ENCODE measurements at regions not wholly inside any gene's neighbourhood (a gene's known extent, or its start where the extent isn't known, plus 50 kb on each side); places are given as distances from the start of the nearest gene placed in this dataset.
"Not testable (repeated sequence)": the region's sequence is repeated elsewhere in the genome, so short reads cannot be mapped to it uniquely, and the experiment has no call there.

DNA sequence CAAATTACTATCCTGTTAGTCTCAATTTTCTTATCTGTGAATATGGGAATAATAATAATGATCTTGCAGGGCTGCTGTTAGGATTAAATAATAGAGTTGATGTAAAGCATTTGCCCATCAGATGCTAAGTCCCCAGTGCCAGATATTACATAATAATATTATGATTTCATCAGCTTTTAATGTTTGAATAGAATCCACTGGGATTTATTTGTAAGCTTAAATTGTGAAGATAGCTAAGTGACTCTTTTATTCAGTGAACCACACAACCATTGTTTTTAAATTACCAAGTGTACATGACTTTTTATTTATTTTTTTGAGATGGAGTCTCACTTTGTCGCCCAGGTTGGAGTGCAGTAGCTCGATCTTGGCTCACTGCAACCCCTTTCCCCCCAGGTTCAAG is 510.3 kb upstream of the DPP6 start:
- DNase-seq, result no peak

DNA sequence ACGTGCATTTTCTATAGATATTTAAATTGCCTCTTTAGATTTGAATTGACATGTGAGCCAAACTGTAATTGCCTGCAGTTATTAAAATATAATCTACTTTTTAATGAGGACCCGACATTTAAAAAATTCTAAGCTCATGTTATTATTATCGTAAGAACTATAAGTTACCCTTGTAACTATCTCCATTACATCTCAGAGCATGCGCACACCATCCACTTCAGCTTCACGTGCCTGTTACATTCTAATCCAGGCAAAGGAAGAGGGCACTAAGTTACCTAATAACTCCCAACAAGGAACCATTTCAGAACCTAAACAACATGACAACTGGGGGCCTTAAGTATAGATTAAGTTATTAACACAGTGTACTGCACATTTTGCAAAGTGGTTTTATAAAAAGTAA is 509.0 kb upstream of the DPP6 start:
- DNase-seq, result no peak

DNA sequence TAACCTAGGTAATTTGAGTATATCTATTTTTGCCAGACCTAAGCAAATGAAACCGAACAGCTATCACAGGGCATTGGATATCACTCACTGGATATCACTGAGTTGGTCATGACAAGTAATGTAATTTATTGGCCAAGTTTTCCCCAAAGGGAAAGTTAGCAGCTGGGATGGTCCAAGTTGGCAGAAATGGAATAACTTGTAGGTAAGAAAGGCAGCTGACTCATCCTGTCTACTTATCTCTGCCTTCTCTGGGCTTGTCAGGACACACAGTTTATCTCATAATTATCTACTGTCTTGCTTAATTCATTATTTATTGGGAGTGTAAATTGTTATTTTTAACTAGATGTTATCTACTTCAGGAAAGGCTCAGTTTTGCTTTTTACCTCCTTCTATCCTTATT is 502.0 kb upstream of the DPP6 start:
- DNase-seq, result no peak

DNA sequence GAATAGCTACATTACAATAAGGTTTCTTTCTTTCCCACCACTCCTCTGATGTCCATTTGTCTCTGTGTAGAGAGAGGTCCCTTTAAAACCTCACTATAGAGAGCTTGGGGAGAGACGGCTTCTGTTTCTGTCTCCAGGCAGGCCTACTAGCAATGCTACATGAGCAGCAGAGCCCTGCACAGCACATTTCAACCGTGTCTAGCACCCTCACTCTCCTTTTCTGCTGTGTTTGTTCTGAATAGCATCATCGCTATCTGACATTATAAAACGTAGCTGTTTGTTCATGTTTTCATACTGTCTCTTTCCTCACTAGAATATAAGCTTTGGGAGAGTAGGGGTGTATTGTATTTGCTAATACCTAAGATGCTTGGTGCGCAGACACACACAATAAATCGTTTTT is 487.8 kb upstream of the DPP6 start:
- no peak for DNase-seq

DNA sequence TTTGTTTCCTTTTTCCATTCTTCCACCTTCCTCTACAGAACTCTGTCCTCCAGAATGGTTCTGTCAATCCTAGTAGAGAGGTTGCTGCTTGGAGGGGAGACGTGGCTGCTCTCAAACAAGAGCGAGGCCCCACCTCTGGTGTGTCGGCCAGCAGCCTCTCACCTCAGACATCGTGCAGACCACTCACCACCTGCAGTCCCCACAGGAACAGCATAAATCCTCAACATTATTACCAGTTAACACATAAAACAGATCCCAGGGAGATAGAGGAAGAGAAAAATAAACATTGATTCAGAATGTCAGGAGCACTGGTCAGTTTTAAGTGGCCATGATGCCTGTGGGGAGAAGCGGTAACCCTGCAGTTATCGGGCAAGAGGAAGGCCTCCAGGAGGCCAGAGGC is 485.9 kb upstream of the DPP6 start:
- no peak for DNase-seq

DNA sequence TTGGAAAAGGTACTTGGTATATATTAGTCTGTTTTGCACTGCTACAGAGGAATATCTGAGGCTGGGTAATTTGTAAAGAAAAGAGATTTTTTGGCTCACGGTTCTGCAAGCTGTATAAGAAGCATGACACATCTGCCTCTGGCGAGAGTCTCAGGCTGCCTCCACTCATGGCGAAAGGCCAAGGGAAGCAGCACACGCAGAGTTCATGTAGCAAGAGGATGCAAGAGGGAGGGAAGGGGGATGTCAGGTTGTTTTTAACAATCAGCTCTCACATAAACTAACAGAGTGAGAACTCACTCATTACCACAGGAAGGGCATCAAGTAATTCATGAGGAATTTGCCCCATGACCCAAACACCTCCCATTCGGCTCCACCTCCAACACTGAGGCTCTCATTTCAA is 484.8 kb upstream of the DPP6 start:
- peak; percentile 75 for DNase-seq

DNA sequence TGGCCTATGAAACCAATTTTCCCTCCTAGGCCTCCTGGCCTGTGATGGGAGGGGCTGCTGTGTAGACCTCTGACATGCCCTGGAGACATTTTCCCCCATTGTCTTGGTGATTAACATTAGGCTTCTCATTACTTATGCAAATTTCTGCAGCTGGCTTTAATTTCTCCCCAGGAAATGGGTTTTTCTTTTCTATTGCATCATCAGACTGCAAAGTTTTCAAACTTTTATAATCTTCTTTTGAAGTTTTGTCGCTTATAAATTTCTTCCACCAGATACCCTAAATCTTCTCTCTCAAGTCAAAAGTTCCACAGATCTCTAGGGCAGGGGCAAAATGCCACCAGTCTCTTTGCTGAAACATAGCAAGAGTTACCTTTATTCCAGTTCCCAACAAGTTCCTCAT is 482.7 kb upstream of the DPP6 start:
- DNase-seq, result not testable (repeated sequence)

DNA sequence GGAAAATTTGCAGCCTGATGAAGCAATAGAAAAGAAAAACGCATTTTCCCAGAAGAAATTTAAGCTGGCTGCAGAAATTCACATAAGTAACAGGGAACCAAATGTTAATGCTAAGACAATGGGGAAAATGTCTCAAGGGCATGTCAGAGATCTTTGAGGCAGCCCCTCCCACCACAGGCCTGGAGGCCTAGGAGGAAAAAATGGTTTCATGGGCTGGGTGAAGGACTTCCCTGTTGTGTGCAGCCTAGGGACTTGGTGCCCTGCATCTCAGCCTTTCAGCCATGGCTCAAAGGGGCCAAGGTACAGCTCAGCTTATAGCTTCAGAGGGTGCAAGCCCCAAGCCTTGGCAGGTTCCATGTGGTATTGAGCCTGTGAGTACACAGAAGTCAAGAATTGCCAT is 476.1 kb upstream of the DPP6 start:
- no peak for DNase-seq

DNA sequence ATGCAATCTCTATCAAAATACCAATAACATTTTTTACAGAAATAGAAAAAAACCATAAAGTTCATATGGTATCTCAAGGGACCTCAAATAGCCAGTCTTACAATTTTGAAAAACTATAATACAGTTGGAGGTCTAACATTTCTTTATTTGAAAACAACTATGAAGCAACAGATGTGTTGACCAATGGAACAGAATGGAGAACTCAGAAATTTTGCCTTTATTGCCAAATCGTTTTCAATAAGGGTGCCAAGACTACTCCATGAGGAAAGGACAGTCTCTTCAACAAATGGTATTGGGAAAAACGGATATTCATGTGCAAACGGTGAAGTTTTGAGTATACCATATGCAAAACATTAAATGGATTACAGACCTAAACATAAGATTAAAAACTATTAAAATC is 470.8 kb upstream of the DPP6 start:
- DNase-seq, result no peak

DNA sequence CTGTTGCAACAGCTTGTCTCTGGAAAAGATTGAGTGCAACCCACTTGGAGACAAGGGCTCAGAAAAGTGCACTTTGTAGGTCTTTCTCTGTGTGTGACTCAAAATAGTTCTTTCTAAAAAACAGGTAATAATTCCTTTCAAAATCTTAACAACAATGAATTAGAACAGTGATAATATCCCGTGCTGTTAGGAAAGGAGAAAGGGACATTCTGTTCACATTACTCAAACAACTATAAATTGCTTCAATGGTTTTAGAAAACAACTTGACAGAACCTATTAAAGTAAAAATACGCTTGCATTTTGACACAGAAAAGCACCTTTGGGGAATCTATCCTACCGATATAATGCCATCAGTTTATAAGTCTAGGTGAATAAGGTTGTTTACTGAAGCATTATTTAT is 468.1 kb upstream of the DPP6 start:
- DNase-seq, result no peak

DNA sequence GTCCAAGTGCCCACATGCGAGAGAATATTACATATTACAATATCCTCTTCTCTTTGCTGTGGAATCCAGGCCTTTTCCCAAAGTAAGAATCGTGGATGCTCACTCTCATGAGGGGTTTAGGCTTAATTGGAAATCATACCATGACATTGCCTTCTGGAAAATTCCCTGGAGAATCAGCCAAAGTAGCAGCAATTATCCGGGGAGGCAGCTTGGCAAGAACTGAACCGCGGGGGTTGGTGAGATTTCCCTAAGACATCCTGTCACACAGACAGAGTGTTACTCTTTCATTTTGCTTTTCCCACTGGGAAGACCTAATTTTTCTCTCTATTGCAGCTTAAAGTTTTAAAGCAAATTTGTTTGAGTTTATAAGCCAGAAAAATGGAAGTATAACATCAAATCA is 463.6 kb upstream of the DPP6 start:
- DNase-seq, result no peak

DNA sequence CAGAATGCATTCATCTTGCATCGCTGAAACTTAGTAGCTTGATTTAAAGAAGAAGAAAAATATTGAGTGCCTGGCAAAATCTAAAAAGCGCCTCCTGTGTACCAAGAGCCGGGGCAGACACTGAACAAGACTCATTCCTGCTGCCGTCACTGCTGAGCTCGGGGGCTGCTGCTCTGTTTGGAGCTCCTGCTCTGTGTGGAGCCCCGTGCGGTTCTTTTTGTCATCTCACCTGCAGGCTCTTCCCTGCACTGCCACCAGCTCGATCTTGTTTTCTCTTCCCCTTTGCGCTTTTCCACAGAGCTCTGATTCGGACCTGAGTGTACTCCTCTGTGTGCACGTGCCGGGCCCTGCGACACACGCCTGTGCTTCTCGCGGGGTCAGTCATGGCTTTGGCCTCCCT is 462.1 kb upstream of the DPP6 start:
- DNase-seq, result no peak

DNA sequence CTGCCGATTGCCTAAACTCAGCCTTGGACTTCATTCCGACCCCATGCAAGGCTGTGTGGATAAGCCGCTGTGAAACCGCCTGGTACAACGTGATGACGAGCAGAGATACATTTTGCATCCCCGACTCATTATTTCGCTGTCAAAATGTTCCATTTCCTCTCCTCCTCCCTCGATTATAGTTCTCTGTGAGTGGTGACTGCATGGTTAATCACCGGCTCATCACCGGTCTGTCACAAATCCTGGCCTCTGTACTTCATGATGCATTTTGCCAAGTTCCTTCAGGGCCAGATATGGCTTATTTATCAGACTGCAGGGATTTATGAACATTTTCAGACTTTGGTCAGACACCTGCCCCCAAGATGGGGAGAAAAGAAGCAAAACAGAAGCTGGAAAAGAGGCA is 461.6 kb upstream of the DPP6 start:
- DNase-seq, result no peak

DNA sequence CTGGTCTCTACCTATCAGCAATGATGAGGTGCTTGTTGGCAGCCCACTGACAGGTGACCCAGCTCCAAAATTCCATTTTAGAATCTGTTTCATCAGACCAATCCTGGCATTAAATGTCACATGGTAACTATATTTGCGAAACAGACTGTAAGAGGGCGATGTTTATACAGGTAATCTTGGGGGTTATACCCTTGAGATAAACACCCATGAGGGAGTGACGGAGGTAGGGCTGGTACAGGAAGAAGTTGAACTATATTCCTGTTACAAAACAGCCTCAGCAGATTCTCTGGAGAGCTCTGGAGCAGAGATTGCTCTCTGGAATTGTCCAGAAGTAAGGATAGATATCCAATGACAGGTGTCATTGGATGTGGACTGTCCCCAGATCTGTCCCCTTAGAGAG is 444.8 kb upstream of the DPP6 start:
- DNase-seq, result no peak

DNA sequence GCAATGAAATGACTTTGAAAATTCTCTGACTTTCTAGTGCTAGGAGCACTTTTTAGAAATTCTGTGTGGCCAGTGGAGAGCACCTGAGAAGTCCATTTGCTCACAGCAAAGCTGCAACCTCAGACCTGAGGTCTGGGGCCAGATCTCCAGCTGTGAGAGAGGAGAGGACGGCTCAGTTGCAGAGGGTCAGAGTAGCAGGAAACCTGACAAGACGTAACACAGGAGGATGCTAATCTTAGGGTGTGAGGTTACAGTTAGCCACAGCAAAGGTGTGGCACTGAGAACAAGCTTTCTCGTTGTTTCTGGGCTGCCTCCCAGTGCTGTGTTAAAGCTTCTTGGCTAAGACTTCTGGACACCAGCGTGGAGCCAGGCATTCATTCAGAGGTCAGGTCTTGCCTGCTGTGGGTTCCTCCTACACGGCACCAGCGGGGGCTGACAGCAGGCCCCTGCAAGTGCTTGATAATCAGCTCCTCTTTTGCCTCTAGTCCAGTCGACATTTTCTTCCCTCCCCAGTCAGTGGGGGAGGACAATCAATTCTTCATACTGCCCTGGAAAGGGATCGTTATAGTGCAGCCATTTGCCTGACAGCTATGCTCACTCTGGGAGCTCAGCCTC is 435.4 kb upstream of the DPP6 start:
- no peak for DNase-seq

DNA sequence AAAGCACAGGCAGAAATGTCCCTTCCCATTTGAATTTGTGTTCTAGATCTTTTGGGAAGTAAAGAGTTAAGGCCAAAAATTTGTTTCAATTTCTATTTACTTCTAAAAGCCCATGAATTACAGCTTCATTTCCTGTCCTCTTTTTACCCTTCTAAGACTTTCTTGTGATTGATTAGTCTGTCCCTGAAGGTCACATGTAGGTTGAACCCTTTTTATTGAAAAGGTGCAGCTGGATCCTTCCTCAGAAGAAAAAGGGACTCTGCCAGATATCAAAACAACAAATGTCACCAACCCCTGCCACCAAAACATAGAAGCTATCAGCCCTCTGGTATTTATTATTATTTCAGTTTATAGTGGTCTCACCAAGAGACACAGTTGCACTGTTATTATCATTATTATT is 424.9 kb upstream of the DPP6 start:
- DNase-seq, result no peak

DNA sequence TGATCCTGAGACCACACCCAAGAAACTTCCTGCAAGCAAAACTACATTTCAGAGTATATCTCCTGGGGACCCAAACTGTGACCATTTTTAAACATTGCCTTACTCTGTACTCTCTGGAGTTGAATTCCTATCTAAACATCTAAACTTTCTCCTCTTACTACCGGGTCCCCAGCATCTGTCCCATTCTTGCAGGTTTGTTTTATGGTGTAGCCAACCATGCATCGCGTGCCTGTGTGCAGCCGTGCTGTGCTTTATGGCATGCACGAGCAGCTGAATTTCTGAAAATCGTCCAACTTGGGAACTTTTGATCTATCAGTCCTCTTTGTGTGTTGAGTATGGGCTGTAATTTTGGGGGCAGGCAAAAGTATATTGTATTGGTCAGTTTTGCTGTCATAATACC is 423.8 kb upstream of the DPP6 start:
- no peak for DNase-seq

DNA sequence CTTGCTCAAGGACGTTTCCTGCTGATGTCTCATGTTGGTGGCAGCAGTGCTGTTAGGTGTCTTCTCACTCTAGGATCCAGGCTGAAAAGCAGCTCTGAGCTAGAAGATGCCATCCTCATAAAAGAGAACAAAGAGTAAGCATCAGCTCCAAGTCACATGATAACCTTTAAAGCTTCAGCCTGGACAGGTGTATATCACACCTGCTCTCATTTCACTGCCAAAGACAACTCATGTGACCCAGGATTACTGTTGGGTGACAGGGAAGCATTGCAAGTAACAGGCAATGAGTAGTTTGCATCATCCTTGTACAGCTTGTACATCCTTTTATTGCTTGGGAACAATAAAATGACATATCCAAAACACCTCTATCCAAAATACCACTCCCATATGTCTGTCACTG is 423.4 kb upstream of the DPP6 start:
- no peak for DNase-seq

DNA sequence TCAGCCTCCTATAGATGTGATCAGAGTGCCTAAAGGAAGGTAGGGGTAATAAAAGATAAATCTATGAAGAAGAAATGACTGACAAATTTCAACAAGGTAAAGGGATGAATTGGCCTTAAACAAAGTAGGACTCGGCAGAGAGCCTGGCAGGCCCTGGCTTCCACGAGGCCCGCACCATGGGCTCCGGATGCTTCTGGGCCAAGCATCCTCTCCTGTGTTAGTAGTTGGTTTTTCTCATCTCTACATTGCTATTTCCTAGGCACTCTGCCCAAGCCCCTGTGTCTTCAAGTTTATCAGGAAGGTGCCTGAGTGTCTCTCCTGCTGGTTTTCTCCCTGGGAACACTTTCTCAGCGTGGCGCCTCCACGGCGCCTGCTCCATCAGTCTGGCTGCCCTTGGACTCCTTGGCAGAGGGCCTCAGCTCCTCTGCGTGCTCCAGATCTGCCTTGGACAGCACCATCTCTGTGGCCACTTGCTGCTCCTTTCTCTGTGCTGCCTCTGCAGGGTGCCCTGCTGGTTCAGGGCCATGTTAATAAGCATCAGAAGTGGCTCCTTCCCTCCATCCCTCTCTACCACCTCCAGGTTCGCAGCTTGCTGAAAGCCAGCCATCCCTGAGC is 413.3 kb upstream of the DPP6 start:
- DNase-seq, result no peak

DNA sequence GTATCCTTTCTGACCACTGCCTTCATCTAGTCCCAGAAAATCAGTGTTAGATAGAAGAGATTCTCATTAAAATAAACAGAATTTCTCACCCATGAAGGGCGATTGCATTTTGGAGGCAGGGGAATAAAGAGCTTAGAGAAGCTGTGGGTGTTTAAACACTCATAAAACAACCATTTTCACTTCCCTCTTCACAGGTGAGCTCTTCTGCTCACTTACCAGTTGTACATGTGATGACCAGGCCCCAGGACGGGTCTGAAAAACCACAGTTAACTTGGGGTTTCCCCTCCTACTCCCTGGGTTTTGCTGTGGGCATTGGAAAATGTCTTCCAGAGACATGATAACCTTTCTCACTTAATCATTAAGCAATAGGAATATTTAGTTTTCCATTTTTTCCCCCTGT is 411.6 kb upstream of the DPP6 start:
- DNase-seq, result no peak

DNA sequence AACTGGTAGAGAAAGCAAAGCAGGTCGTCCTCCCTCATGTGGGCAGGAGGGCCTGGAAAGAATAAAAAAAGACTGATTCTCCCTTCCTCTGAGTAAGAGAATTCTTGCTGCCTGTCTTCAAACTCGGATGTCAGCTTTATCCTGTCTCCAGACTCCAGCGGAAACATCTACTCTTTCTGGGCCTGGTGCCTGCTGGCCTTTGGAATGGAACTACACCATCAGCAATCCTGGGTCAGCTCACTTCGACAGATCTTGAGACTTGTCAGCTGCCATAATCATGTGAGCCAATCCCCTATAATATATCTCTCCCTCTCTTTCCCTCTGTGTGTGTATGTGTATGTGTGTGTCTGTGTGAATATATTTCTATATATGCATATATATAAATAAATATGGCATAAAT is 411.0 kb upstream of the DPP6 start:
- peak; percentile 45 for DNase-seq

DNA sequence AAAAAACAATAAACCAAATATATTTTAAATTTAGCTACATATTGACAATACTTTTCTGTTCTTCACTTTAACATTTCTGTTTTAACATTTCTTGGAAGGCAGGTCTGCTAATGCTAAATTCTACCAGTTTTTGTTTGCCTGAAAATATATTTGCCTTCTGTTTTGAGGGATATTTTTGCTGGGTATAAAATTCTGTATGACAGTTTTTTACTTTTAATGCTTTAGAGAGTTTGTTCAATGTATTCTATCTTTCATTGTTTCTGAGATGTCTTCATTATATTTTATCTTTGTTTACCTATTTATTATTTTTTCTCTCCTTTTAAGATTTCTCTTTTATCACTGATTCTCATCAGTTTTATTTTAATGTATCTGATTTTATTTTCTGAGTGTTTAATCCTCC is 409.2 kb upstream of the DPP6 start:
- DNase-seq, result no peak

DNA sequence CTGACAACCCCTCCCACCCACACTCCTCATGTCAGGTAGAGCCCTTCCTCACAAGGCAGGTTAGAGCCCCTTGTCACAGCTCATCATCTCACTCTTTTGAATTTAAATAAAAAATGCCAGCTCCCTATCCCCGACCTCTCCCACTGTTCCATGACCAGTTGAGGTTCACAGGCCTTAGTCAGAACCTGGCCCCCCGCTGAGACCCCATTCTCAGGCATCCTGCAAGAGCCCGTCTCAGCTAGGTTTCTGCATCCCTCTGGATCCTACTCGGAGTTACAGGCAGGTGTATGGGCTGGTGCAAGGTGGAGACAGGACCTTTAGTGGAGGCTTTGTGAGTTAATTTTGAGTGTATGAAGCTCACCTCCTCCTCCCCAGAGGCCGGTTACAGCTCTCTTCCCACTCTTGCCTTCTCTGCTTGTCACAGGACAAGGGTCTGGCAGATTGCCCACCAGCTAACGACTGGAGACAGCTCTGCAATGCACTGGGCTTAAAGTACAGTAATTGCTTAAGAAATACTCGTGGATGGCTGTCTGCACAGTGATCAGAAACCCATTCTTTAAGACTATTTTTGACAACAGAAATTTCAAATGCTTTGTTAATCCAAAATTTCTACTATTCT is 394.9 kb upstream of the DPP6 start:
- DNase-seq, result no peak

DNA sequence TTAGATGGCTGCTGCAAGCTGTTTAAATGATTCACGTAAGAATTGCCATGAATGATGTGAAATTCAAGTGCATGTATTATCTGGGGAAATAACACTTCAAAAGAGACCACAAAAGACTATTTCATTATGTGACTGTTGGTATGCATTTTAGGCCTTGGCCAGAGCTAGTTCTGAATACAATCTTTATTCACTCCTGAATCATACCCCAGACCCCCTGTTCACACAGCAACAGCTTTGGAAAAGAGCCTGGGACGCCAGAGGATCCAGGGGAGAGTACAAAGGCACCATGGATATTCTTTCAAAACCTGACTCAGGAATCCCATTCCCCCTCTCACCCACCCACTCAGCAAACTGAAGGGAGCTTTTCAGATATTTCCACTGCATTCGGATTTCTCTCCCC is 377.1 kb upstream of the DPP6 start:
- no peak for DNase-seq

DNA sequence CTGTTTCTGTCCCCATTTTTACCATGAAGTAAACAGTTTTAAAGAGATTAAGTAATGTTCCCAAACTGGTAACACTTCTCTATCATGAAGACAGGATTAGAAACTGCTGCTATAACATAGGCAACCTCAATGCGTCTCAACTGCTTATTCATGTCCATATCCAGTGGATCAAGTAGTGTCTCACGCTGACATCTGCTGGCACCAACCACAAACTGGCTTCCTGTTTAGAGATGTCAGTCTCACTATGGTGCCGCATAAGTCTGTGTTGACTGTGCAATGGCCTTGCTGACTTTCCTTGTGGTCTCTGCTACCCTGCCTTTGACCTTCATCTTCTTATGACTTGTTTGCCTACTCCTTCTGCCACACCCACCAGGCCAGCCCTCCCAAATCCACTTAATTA is 369.6 kb upstream of the DPP6 start:
- DNase-seq, result no peak

Data from femur (tissue), 1 donor.